PC-3 (cell line): ENCODE measurements at regions not wholly inside any gene's neighbourhood (a gene's known extent, or its start where the extent isn't known, plus 50 kb on each side); places are given as distances from the start of the nearest gene placed in this dataset.
"Not testable (repeated sequence)": the region's sequence is repeated elsewhere in the genome, so short reads cannot be mapped to it uniquely, and the experiment has no call there.

Experiments
- ATAC-seq: fragments of 200-7000 bp; cut with Tn5 transposase; 2 replicates; pipeline ENCODE4 v1.9.1; 2020; ENCODE audit warnings: mild to moderate bottlenecking, moderate library complexity
- BruUV-seq: library from RNA; stranded (reverse); fragments of 400-500 nt; replicated peaks from 2 replicates; lab custom pipeline; 2021; lab: Mats Ljungman, UMichigan
- CTCF ChIA-PET: fragments of 300-600 bp; sonication (Branson Sonifier 250); formaldehyde crosslinking; loops from one replicate; lab custom pipeline; 2022; ENCODE audit warnings: antibody characterized with exemption; lab: Charles Lee
- POLR2A ChIA-PET: fragments of 300-600 bp; sonication (Branson Sonifier 250); formaldehyde crosslinking; loops from one replicate; lab custom pipeline; 2022; ENCODE audit warnings: antibody characterized with exemption; ENCODE audit not compliant: unreplicated experiment; lab: Charles Lee
- DNase-seq: peaks from one replicate; pipeline ENCODE4 v3.0.0-alpha.2; 2015
- H2AFZ ChIP-seq: fragments of 300-600 bp; sonication (generic); 2 replicates; pipeline ENCODE4 v1.6.0; 2016; ENCODE audit warnings: antibody characterized with exemption, low read length
- H3F3A ChIP-seq: fragments of 300-600 bp; sonication (generic); one replicate; pipeline ENCODE4 v1.6.0; 2017; ENCODE audit warnings: antibody characterized with exemption, low read length, control low read depth, mild to moderate bottlenecking; ENCODE audit not compliant: unreplicated experiment
- H3K27ac ChIP-seq: fragments of 300-600 bp; sonication (generic); 2 replicates; pipeline ENCODE4 v1.5.1; 2016; ENCODE audit warnings: mild to moderate bottlenecking, low read length
- H3K27me3 ChIP-seq: fragments of 300-600 bp; sonication (generic); 2 replicates; pipeline ENCODE4 v1.6.1; 2016; ENCODE audit warnings: low read length, mixed read lengths
- H3K36me3 ChIP-seq: fragments of 300-600 bp; sonication (generic); 2 replicates; pipeline ENCODE4 v1.6.1; 2016; ENCODE audit warnings: low read depth, mixed run types, low read length, mixed read lengths
- H3K4me1 ChIP-seq: fragments of 300-600 bp; sonication (generic); 2 replicates; pipeline ENCODE4 v1.5.1; 2016; ENCODE audit warnings: low read length; ENCODE audit not compliant: insufficient read depth
- H3K4me2 ChIP-seq: fragments of 300-600 bp; sonication (generic); 2 replicates; pipeline ENCODE4 v1.6.0; 2016; ENCODE audit warnings: low read length
- H3K4me3 ChIP-seq: fragments of 300-600 bp; sonication (generic); 2 replicates; pipeline ENCODE4 v1.5.1; 2016; ENCODE audit warnings: mild to moderate bottlenecking, low read length, mixed read lengths
- H3K79me2 ChIP-seq: fragments of 300-600 bp; sonication (generic); 2 replicates; pipeline ENCODE4 v1.6.1; 2017; ENCODE audit warnings: low read length, mixed read lengths
- H3K9ac ChIP-seq: fragments of 300-600 bp; sonication (generic); 2 replicates; pipeline ENCODE4 v1.6.0; 2016; ENCODE audit warnings: mild to moderate bottlenecking, low read length
- H3K9me2 ChIP-seq: fragments of 300-600 bp; sonication (generic); replicated peaks from 2 replicates; pipeline ENCODE4 v1.6.1; 2016; ENCODE audit warnings: mixed run types, low read length, mixed read lengths
- H3K9me3 ChIP-seq: fragments of 300-600 bp; sonication (generic); 2 replicates; pipeline ENCODE4 v1.6.1; 2016; ENCODE audit warnings: low read length, mixed read lengths
- H4K20me1 ChIP-seq: fragments of 300-600 bp; sonication (generic); 2 replicates; pipeline ENCODE4 v1.6.1; 2016; ENCODE audit warnings: low read length, mixed read lengths
- CTCF ChIP-seq: fragments of 300-600 bp; sonication (generic); conservative IDR thresholded peaks from 2 replicates; pipeline ENCODE4 v1.5.1; 2017; ENCODE audit warnings: antibody characterized with exemption, low read depth, mild to moderate bottlenecking, low read length
- EZH2 ChIP-seq: fragments of 300-600 bp; sonication (generic); IDR thresholded peaks from one replicate; pipeline ENCODE4 v1.6.1; 2017; ENCODE audit warnings: antibody characterized with exemption, mild to moderate bottlenecking, low read length; ENCODE audit not compliant: unreplicated experiment
- EZH2phosphoT487 ChIP-seq: fragments of 300-600 bp; sonication (generic); IDR thresholded peaks from 2 replicates; pipeline ENCODE4 v1.6.1; 2018; ENCODE audit warnings: mild to moderate bottlenecking, antibody characterized with exemption, low read length, borderline replicate concordance
- intact Hi-C: fragments of 100-400 bp; cut with micrococcal nuclease; formaldehyde crosslinking; loops from 2 replicates; pipeline ENCODE4 v1.9.0; 2023

- intact Hi-C loops, result loop anchor here (10.0 kb wide), 1 partner anchor 650 kb away; no protein-coding TSS in a partner anchor
- H3K4me3 ChIP-seq, result no peak overlapping the region
- H3K9ac ChIP-seq, result no peak overlapping the region
- BruUV-seq, result no TSS peak
- no peaks in the 10 kb centered on the region for H3K9me3 ChIP-seq
- H3K9me2 ChIP-seq, result no peaks in the 10 kb centered on the region
- POLR2A ChIA-PET, result no interaction called here
- H3K4me2 ChIP-seq, result no peak overlapping the region
- H3K36me3 ChIP-seq, result no peaks in the 10 kb centered on the region
- ATAC-seq (no peak), DNase-seq (peak; percentile 41)
- H3F3A ChIP-seq, result no peaks in the 10 kb centered on the region
- H3K27ac ChIP-seq, result no peak overlapping the region
- H3K27me3 ChIP-seq, result 0 out of 2 replicates have a peak, but pooled peaks cover 3% of the 10 kb centered on the region
- no peaks in the 10 kb centered on the region for H4K20me1 ChIP-seq
- H2AFZ ChIP-seq, result no peak overlapping the region
- no peaks in the 10 kb centered on the region for H3K79me2 ChIP-seq
- TF ChIP-seq EZH2phosphoT487, result no peak
- TF ChIP-seq EZH2, result no peak
- no peak for TF ChIP-seq CTCF
- no peaks in the 10 kb centered on the region; the same call in 1 of the 2 replicates for H3K4me1 ChIP-seq
- CTCF ChIA-PET, result no interaction called here
Measured at GRCh38 chr1:104125266-104125665, 375.6 kb downstream of the AMY1C start.

GRCh38 chr1:104125970-104126369 lies 376.3 kb downstream of the AMY1C start:
- DNase-seq, result no peak
- ChIA-PET CTCF (no interaction called here), POLR2A (no interaction called here)
- Histone ChIP-seq H3K79me2 (no peaks in the 10 kb centered on the region), H2AFZ (no peak overlapping the region), H3K4me2 (no peak overlapping the region), H3K4me3 (no peak overlapping the region), H3K9ac (no peak overlapping the region), H3K27me3 (0 out of 2 replicates have a peak, but pooled peaks cover 3% of the 10 kb centered on the region), H3K36me3 (no peaks in the 10 kb centered on the region), H3K27ac (no peak overlapping the region), H3F3A (no peaks in the 10 kb centered on the region), H3K4me1 (no peaks in the 10 kb centered on the region; the same call in 1 of the 2 replicates), H4K20me1 (no peaks in the 10 kb centered on the region), H3K9me3 (no peaks in the 10 kb centered on the region), H3K9me2 (no peaks in the 10 kb centered on the region)
- no TSS peak for BruUV-seq
- no peak for ATAC-seq
- intact Hi-C loops, result loop anchor here (10.0 kb wide), 1 partner anchor 649 kb away; no protein-coding TSS in a partner anchor
- no peak for TF ChIP-seq EZH2
- no peak for TF ChIP-seq EZH2phosphoT487
- no peak for TF ChIP-seq CTCF

GRCh38 chr1:104132382-104132973 lies 382.8 kb downstream of the AMY1C start:
- no peaks in the 10 kb centered on the region for H4K20me1 ChIP-seq
- no peaks in the 10 kb centered on the region for H3F3A ChIP-seq
- H3K79me2 ChIP-seq, result no peaks in the 10 kb centered on the region
- intact Hi-C loops, result loop anchor here (1.0 kb wide), 2 partner anchors 184 to 344 kb away; no protein-coding TSS in a partner anchor
- H3K4me3 ChIP-seq, result no peak overlapping the region
- H3K9me3 ChIP-seq, result no peaks in the 10 kb centered on the region
- no peaks in the 10 kb centered on the region for H3K27me3 ChIP-seq
- TF ChIP-seq CTCF (peak; percentile 79), EZH2phosphoT487 (no peak)
- peak; percentile 54 for DNase-seq
- no peaks in the 10 kb centered on the region for H3K36me3 ChIP-seq
- ChIA-PET POLR2A (no interaction called here), CTCF (no interaction called here)
- peak; percentile 70 for ATAC-seq
- H3K27ac ChIP-seq, result no peak overlapping the region
- BruUV-seq, result no TSS peak
- H3K4me1 ChIP-seq, result no peaks in the 10 kb centered on the region
- no peak overlapping the region for H3K4me2 ChIP-seq
- no peaks in the 10 kb centered on the region for H3K9me2 ChIP-seq
- no peak overlapping the region for H2AFZ ChIP-seq
- no peak overlapping the region for H3K9ac ChIP-seq

- H3K27me3 ChIP-seq, BruUV-seq, H3K9me2 ChIP-seq, H3K9me3 ChIP-seq, H3K4me2 ChIP-seq, H3F3A ChIP-seq, H3K9ac ChIP-seq, intact Hi-C loops, H2AFZ ChIP-seq, CTCF ChIA-PET, ATAC-seq, H4K20me1 ChIP-seq, H3K4me1 ChIP-seq, H3K36me3 ChIP-seq, H3K27ac ChIP-seq, POLR2A ChIA-PET, H3K79me2 ChIP-seq, H3K4me3 ChIP-seq, DNase-seq: not testable (repeated sequence)
Measured at GRCh38 chr1:104135036-104135435, 385.3 kb downstream of the AMY1C start.
